ENCODE measurements at regions not wholly inside any gene's neighbourhood (a gene's known extent, or its start where the extent isn't known, plus 50 kb on each side); places are given as distances from the start of the nearest gene placed in this dataset.
"Not testable (repeated sequence)": the region's sequence is repeated elsewhere in the genome, so short reads cannot be mapped to it uniquely, and the experiment has no call there.

- no peak for TF ChIP-seq CTCF (IDR thresholded peaks at IDR 0.05; ENCODE audit: low read depth, low read length)
- no peak for TF ChIP-seq EZH2phosphoT487 (IDR thresholded peaks at IDR 0.05; ENCODE audit: low read depth)
- Histone ChIP-seq H3K9ac (ENCODE audit: low read length) (no peak overlapping the region), H3K4me1 (ENCODE audit: low read length) (peaks cover 2% of the 10 kb centered on the region; the same call in 1 of the 2 replicates), H4K20me1 (ENCODE audit: insufficient read depth, low read length) (no peaks in the 10 kb centered on the region), H3K36me3 (replicated peaks; ENCODE audit: low read depth, low read length) (no peaks in the 10 kb centered on the region), H3K4me2 (ENCODE audit: low read length) (no peak overlapping the region), H3K27me3 (ENCODE audit: low read depth, low read length) (no peaks in the 10 kb centered on the region), H3K79me2 (ENCODE audit: low read length) (no peaks in the 10 kb centered on the region), H2AFZ (ENCODE audit: low read depth, low read length) (no peak overlapping the region), H3K4me3 (ENCODE audit: low read length) (no peak overlapping the region), H3K9me3 (ENCODE audit: insufficient read depth, low read length) (no peaks in the 10 kb centered on the region), H3K27ac (ENCODE audit: low read length) (no peak overlapping the region)
Measured at GRCh38 chr15:62250978-62251377, 85.9 kb upstream of the C2CD4B start.

GRCh38 chr15:62253294-62253693 is 88.2 kb upstream of the C2CD4B start:
- H3K27me3 ChIP-seq (ENCODE audit: low read depth, low read length): no peaks in the 10 kb centered on the region
- H2AFZ ChIP-seq (ENCODE audit: low read depth, low read length): no peak overlapping the region
- peaks cover 2% of the 10 kb centered on the region; the same call in 1 of the 2 replicates for H3K4me1 ChIP-seq (ENCODE audit: low read length)
- H3K79me2 ChIP-seq (ENCODE audit: low read length): no peaks in the 10 kb centered on the region
- no peak overlapping the region for H3K4me3 ChIP-seq (ENCODE audit: low read length)
- H3K27ac ChIP-seq (ENCODE audit: low read length): no peak overlapping the region
- no peak overlapping the region for H3K4me2 ChIP-seq (ENCODE audit: low read length)
- H4K20me1 ChIP-seq (ENCODE audit: insufficient read depth, low read length): no peaks in the 10 kb centered on the region
- no peaks in the 10 kb centered on the region for H3K9me3 ChIP-seq (ENCODE audit: insufficient read depth, low read length)
- TF ChIP-seq EZH2phosphoT487 (IDR thresholded peaks at IDR 0.05; ENCODE audit: low read depth) (no peak), CTCF (IDR thresholded peaks at IDR 0.05; ENCODE audit: low read depth, low read length) (peak; percentile 21; the same call in 1 of the 2 replicates)
- H3K9ac ChIP-seq (ENCODE audit: low read length): no peak overlapping the region
- no peaks in the 10 kb centered on the region for H3K36me3 ChIP-seq (replicated peaks; ENCODE audit: low read depth, low read length)

- Histone ChIP-seq H3K27me3 (ENCODE audit: low read depth, low read length) (no peaks in the 10 kb centered on the region), H3K4me1 (ENCODE audit: low read length) (peaks cover 2% of the 10 kb centered on the region; the same call in 1 of the 2 replicates), H4K20me1 (ENCODE audit: insufficient read depth, low read length) (no peaks in the 10 kb centered on the region), H3K9ac (ENCODE audit: low read length) (no peak overlapping the region), H3K27ac (ENCODE audit: low read length) (no peak overlapping the region), H3K9me3 (ENCODE audit: insufficient read depth, low read length) (no peaks in the 10 kb centered on the region), H3K36me3 (replicated peaks; ENCODE audit: low read depth, low read length) (no peaks in the 10 kb centered on the region), H3K4me3 (ENCODE audit: low read length) (no peak overlapping the region), H3K79me2 (ENCODE audit: low read length) (no peaks in the 10 kb centered on the region), H2AFZ (ENCODE audit: low read depth, low read length) (no peak overlapping the region; the same call in 1 of the 2 replicates), H3K4me2 (ENCODE audit: low read length) (peak overlapping the region; percentile 34; the same call in 1 of the 2 replicates)
- TF ChIP-seq CTCF (IDR thresholded peaks at IDR 0.05; ENCODE audit: low read depth, low read length) (peak; percentile 90), EZH2phosphoT487 (IDR thresholded peaks at IDR 0.05; ENCODE audit: low read depth) (no peak)
Measured at GRCh38 chr15:62254137-62254934, 89.3 kb upstream of the C2CD4B start.

- not testable (repeated sequence) for H3K27ac ChIP-seq (ENCODE audit: low read length); H3K9ac ChIP-seq (ENCODE audit: low read length); H3K4me3 ChIP-seq (ENCODE audit: low read length); H3K79me2 ChIP-seq (ENCODE audit: low read length); H3K36me3 ChIP-seq (replicated peaks; ENCODE audit: low read depth, low read length); H4K20me1 ChIP-seq (ENCODE audit: insufficient read depth, low read length); H3K4me2 ChIP-seq (ENCODE audit: low read length); H3K9me3 ChIP-seq (ENCODE audit: insufficient read depth, low read length); H2AFZ ChIP-seq (ENCODE audit: low read depth, low read length); H3K27me3 ChIP-seq (ENCODE audit: low read depth, low read length); H3K4me1 ChIP-seq (ENCODE audit: low read length)
Measured at GRCh38 chr15:62256430-62256829, 91.3 kb upstream of the C2CD4B start.

Measured in OCI-LY3 (cell line).